Spinal cord (tissue), 9 donors: ENCODE measurements at regions not wholly inside any gene's neighbourhood (a gene's known extent, or its start where the extent isn't known, plus 50 kb on each side); places are given as distances from the start of the nearest gene placed in this dataset.

Experiments used
- DNase-seq, 6 donors: peaks; one replicate each; pipeline versions ENCODE4 v3.0.0 to v3.0.0-alpha.2; 2013 to 2015; ENCODE audit warnings: low spot score in 6 of 6, low read depth in 4 of 6
- H3K27ac ChIP-seq: one replicate; pipeline ENCODE4 v1.5.1; 2013; ENCODE audit warnings: low read depth, low read length, control low read depth
- H3K27me3 ChIP-seq: one replicate; pipeline ENCODE4 v1.6.1; 2013; ENCODE audit warnings: low read length; ENCODE audit not compliant: control insufficient read depth, insufficient read depth
- H3K36me3 ChIP-seq: one replicate; pipeline ENCODE4 v1.6.1; 2013; ENCODE audit warnings: low read length; ENCODE audit not compliant: control insufficient read depth, insufficient read depth
- H3K4me1 ChIP-seq: one replicate; pipeline ENCODE4 v1.6.1; 2013; ENCODE audit warnings: low read length; ENCODE audit not compliant: control insufficient read depth, insufficient read depth
- H3K4me3 ChIP-seq: one replicate; pipeline ENCODE4 v1.5.1; 2013; ENCODE audit warnings: low read depth, low read length, control low read depth
- H3K9me3 ChIP-seq: one replicate; pipeline ENCODE4 v1.6.1; 2013; ENCODE audit warnings: low read length; ENCODE audit not compliant: control insufficient read depth, insufficient read depth
- WGBS: methylation state at CpG from one replicate; pipeline ENCODE4 v1.1.5; 2013; ENCODE audit warnings: missing lambda C conversion rate; ENCODE audit not compliant: insufficient coverage; 5-methylcytosine and 5-hydroxymethylcytosine counted together
- donor health status: healthy.

- Histone ChIP-seq H3K27ac (no peak overlapping the region), H3K27me3 (no peaks in the 10 kb centered on the region), H3K9me3 (no peaks in the 10 kb centered on the region), H3K36me3 (no peaks in the 10 kb centered on the region), H3K4me3 (no peak overlapping the region), H3K4me1 (no peaks in the 10 kb centered on the region)
- 76% methylated on average over 2 of the region's 6 CpGs for WGBS
- DNase-seq, result peak in 1 of 6 donors; percentile 13
Observed at GRCh38 chr2:223267160-223267951, 215.4 kb downstream of the KCNE4 start.

- Histone ChIP-seq H3K27ac (no peak overlapping the region), H3K4me1 (no peaks in the 10 kb centered on the region), H3K4me3 (no peak overlapping the region), H3K9me3 (no peaks in the 10 kb centered on the region), H3K27me3 (no peaks in the 10 kb centered on the region), H3K36me3 (no peaks in the 10 kb centered on the region)
- no CpG with 5 or more reads among the region's 1 CpG for WGBS
- no peak for DNase-seq
Observed at GRCh38 chr2:223269386-223269785, 217.4 kb downstream of the KCNE4 start.

- Histone ChIP-seq H3K27me3 (no peaks in the 10 kb centered on the region), H3K4me3 (no peak overlapping the region), H3K4me1 (no peaks in the 10 kb centered on the region), H3K36me3 (no peaks in the 10 kb centered on the region), H3K9me3 (no peaks in the 10 kb centered on the region), H3K27ac (no peak overlapping the region)
- no peak for DNase-seq
- WGBS, result 80% methylated on average over 2 of the region's 5 CpGs
Observed at GRCh38 chr2:223270548-223270947, 218.6 kb downstream of the KCNE4 start.

- no peak overlapping the region for H3K27ac ChIP-seq
- no peaks in the 10 kb centered on the region for H3K4me1 ChIP-seq
- no peaks in the 10 kb centered on the region for H3K9me3 ChIP-seq
- H3K4me3 ChIP-seq, result no peak overlapping the region
- DNase-seq, result peak in 1 of 6 donors; percentile 27
- no peaks in the 10 kb centered on the region for H3K27me3 ChIP-seq
- no peaks in the 10 kb centered on the region for H3K36me3 ChIP-seq
Observed at GRCh38 chr2:223273995-223274394, 222.0 kb downstream of the KCNE4 start.

- DNase-seq, result peak in 2 of 6 donors; percentile 45
- H3K4me1 ChIP-seq, result no peaks in the 10 kb centered on the region
- no peaks in the 10 kb centered on the region for H3K36me3 ChIP-seq
- H3K4me3 ChIP-seq, result no peak overlapping the region
- H3K9me3 ChIP-seq, result no peaks in the 10 kb centered on the region
- no peaks in the 10 kb centered on the region for H3K27me3 ChIP-seq
- H3K27ac ChIP-seq, result no peak overlapping the region
Observed at GRCh38 chr2:223282221-223282620, 230.2 kb downstream of the KCNE4 start.

GRCh38 chr2:223283329-223283728 lies 231.3 kb downstream of the KCNE4 start:
- Histone ChIP-seq H3K36me3 (no peaks in the 10 kb centered on the region), H3K9me3 (no peaks in the 10 kb centered on the region), H3K4me3 (no peak overlapping the region), H3K4me1 (no peaks in the 10 kb centered on the region), H3K27me3 (no peaks in the 10 kb centered on the region), H3K27ac (no peak overlapping the region)
- WGBS, result 83% methylated on average over 1 of the region's 2 CpGs
- no peak for DNase-seq

GRCh38 chr2:223283771-223284170 lies 231.8 kb downstream of the KCNE4 start:
- Histone ChIP-seq H3K36me3 (no peaks in the 10 kb centered on the region), H3K4me1 (no peaks in the 10 kb centered on the region), H3K4me3 (no peak overlapping the region), H3K27me3 (no peaks in the 10 kb centered on the region), H3K9me3 (no peaks in the 10 kb centered on the region), H3K27ac (no peak overlapping the region)
- no peak for DNase-seq

- no peaks in the 10 kb centered on the region for H3K27me3 ChIP-seq
- WGBS, result 93% methylated on average over 5 of the region's 6 CpGs
- no peak overlapping the region for H3K4me3 ChIP-seq
- H3K4me1 ChIP-seq, result no peaks in the 10 kb centered on the region
- no peak overlapping the region for H3K27ac ChIP-seq
- H3K9me3 ChIP-seq, result no peaks in the 10 kb centered on the region
- no peaks in the 10 kb centered on the region for H3K36me3 ChIP-seq
- DNase-seq, result no peak
Observed at GRCh38 chr2:223285370-223286265, 233.6 kb downstream of the KCNE4 start.

- no peak for DNase-seq
- H3K36me3 ChIP-seq, result no peaks in the 10 kb centered on the region
- no peak overlapping the region for H3K27ac ChIP-seq
- H3K4me1 ChIP-seq, result no peaks in the 10 kb centered on the region
- H3K9me3 ChIP-seq, result no peaks in the 10 kb centered on the region
- H3K4me3 ChIP-seq, result no peak overlapping the region
- peaks cover 2% of the 10 kb centered on the region for H3K27me3 ChIP-seq
Observed at GRCh38 chr2:223294756-223295155, 242.8 kb downstream of the KCNE4 start.

- Histone ChIP-seq H3K27me3 (peaks cover 2% of the 10 kb centered on the region), H3K36me3 (no peaks in the 10 kb centered on the region), H3K4me1 (no peaks in the 10 kb centered on the region), H3K4me3 (no peak overlapping the region), H3K9me3 (no peaks in the 10 kb centered on the region), H3K27ac (no peak overlapping the region)
- peak in 2 of 6 donors; percentile 18 to 80 for DNase-seq
Observed at GRCh38 chr2:223297788-223298187, 245.8 kb downstream of the KCNE4 start.
